GM18867 (cell line): ENCODE measurements at regions not wholly inside any gene's neighbourhood (a gene's known extent, or its start where the extent isn't known, plus 50 kb on each side); places are given as distances from the start of the nearest gene placed in this dataset.
"Not testable (repeated sequence)": the region's sequence is repeated elsewhere in the genome, so short reads cannot be mapped to it uniquely, and the experiment has no call there.

Experiments used
- ATAC-seq: cut with Tn5 transposase; IDR thresholded peaks from one replicate; pipeline ENCODE4 v1.9.1; 2021; ENCODE audit warnings: mild to moderate bottlenecking, moderate library complexity; ENCODE audit not compliant: unreplicated experiment

GRCh38 chr11:100409267-100409666, 277.8 kb upstream of the ARHGAP42 start:
- ATAC-seq: not testable (repeated sequence)

- no peak for ATAC-seq
Observed at GRCh38 chr11:100419518-100419917, 267.6 kb upstream of the ARHGAP42 start.

DNA sequence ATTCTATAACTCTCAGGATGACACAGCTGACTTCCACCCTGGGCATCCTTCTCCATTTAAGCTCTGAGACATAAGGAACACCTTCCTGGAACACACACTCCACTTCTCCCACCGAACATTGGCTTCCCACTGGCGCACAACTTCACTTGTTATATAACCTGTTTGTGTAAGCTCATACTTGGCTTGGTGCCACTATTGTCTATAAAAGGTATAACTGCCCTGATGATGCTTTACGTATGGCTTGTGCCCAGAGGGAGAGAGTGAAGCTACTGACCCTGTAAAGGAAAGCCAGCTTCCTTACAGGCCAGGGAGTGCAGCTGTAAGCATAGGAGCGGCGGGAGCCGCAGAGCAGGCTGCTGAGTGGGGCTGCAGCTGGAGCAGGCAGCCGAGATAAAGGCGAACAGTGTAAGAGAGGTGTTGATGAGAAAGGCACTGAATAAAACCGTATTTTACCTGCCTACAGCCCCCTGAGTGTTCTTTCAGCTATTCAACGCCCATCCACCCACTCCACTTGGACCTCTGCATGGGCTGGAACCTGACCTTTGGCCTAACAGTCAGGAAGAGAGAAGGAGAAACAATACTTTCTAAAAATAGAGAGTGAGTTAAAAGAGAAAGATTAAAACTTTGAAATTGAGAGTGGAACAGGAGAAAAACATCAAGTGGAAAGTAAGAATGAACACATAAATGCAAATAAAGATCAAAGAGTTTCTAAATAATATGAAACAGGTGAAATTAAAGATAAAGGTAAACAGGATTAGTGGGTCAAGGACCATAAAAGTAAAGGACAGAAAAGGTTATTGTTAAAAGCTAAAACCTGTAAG, 252.1 kb upstream of the ARHGAP42 start:
- ATAC-seq: no peak

GRCh38 chr11:100438376-100438775, 248.7 kb upstream of the ARHGAP42 start:
- ATAC-seq: no peak

- ATAC-seq: no peak
Observed at GRCh38 chr11:100441086-100441485, 246.0 kb upstream of the ARHGAP42 start.

GRCh38 chr11:100442017-100442416, 245.1 kb upstream of the ARHGAP42 start:
- ATAC-seq: no peak

- ATAC-seq: no peak
Observed at GRCh38 chr11:100445231-100445735, 241.8 kb upstream of the ARHGAP42 start.

GRCh38 chr11:100451801-100452460, 235.2 kb upstream of the ARHGAP42 start:
- ATAC-seq: not testable (repeated sequence)

GRCh38 chr11:100459811-100460210, 227.3 kb upstream of the ARHGAP42 start:
- no peak for ATAC-seq

DNA sequence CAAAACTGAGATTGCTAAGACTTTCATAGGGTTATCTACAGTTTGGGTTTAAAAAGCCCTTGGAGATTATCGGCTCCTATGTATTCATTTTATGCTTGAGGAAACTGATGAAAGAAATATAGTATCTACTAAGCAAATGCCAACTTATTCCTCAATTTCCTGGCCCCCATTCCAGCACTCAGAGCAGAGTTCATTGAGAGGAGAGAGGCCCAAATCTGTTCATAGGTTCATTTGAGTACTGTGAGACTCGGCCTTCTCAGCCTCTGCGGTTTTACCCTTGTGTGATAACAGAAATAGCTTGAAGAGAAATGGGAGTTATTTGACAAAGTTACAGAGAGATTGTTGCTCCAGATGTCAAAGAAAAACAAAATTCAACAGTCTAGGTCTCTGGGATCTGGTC, 226.7 kb upstream of the ARHGAP42 start:
- no peak for ATAC-seq

GRCh38 chr11:100467821-100468508, 219.1 kb upstream of the ARHGAP42 start:
- ATAC-seq: no peak

GRCh38 chr11:100469835-100470234, 217.3 kb upstream of the ARHGAP42 start:
- ATAC-seq: no peak

- no peak for ATAC-seq
Observed at GRCh38 chr11:100472727-100473389, 214.2 kb upstream of the ARHGAP42 start.

DNA sequence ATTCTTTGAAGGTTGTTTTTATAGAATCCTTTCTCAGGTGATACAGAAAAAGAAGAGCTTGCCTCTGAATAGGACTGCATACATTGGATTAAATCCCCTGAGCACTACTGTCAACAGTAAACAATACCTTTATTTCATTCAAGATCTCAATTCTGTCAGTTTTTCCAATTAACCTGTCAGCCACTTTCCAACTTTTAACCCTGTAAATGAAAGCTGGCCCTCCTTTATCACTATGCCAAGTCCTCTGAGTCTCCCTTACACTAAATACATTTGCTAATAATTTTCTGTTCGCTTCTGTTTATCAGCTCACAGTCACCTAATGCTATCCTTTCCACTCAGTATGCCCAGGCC, 213.7 kb upstream of the ARHGAP42 start:
- ATAC-seq: no peak

- ATAC-seq: no peak
Observed at GRCh38 chr11:100484948-100485347, 202.1 kb upstream of the ARHGAP42 start.

GRCh38 chr11:100498780-100499179, 188.3 kb upstream of the ARHGAP42 start:
- ATAC-seq: no peak

- ATAC-seq: no peak
Observed at GRCh38 chr11:100501450-100501849, 185.6 kb upstream of the ARHGAP42 start.

DNA sequence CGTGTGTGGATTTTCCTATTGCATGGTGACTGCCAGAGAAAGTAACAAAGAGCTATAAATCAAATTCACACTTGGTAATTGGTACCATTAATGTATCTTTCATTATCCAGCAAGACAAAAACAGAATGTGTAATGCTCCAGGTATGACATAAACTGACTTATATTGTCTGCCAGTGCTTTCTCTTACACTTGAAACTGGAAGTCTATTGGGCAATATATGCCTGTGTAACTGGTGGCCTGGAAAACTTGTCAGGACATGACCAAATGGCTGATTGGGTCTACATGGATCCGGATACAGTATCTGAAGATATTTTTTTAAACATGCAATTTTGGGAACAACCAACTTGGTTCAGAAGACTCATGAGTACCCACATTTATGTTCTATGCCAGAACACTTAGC, 174.6 kb upstream of the ARHGAP42 start:
- no peak for ATAC-seq

DNA sequence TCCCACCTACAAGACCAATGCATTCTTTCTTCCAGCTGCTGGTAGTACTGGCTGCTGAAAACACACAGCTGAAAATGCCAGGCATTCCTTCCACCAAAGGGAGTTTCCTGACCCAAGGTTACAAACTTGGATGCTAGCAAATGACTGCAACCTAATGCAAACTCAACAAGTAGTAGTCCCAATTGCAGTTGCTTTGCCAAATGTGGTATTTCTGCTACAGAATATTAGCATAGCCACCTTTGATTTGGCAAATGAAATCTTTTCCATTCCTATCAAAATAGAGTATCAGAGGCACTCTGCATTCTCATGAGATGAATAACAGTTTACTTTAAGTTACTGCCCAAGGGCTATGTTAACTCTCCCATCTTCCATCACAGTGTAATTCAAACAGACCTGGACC, 172.0 kb upstream of the ARHGAP42 start:
- no peak for ATAC-seq

GRCh38 chr11:100525197-100525596, 161.9 kb upstream of the ARHGAP42 start:
- no peak for ATAC-seq

DNA sequence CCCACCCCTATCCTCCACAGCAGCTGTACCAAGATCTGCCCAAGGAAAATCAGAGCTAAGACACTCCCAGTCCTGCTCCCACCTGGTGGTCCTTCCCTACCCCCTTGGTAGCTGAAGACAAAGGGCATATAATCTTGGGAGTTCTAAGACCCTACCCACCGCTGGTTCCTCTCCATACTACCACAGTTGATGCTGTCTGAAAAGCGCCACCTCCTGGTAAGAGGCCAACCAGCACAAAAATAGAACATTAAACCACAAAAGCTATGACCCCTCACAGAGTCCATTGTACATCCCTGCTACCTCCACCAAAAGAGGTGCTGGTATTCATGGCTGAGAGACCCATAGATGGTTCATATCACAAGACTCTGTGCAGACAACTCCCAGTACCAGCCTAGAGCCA, 161.5 kb upstream of the ARHGAP42 start:
- ATAC-seq: no peak
